NCI-H1092 treated with DMSO at 0.1 percent for 48 hours (cell line): ENCODE measurements at regions not wholly inside any gene's neighbourhood (a gene's known extent, or its start where the extent isn't known, plus 50 kb on each side); places are given as distances from the start of the nearest gene placed in this dataset.

Experiments
- DNase-seq: peaks from one replicate; lab custom pipeline; 2025; lab: John Stamatoyannopoulos, UW

GRCh38 chr20:58111310-58112016, 117.0 kb downstream of the ANKRD60 start:
- no peak for DNase-seq

GRCh38 chr20:58109918-58110635, 118.4 kb downstream of the ANKRD60 start:
- DNase-seq: no peak

DNA sequence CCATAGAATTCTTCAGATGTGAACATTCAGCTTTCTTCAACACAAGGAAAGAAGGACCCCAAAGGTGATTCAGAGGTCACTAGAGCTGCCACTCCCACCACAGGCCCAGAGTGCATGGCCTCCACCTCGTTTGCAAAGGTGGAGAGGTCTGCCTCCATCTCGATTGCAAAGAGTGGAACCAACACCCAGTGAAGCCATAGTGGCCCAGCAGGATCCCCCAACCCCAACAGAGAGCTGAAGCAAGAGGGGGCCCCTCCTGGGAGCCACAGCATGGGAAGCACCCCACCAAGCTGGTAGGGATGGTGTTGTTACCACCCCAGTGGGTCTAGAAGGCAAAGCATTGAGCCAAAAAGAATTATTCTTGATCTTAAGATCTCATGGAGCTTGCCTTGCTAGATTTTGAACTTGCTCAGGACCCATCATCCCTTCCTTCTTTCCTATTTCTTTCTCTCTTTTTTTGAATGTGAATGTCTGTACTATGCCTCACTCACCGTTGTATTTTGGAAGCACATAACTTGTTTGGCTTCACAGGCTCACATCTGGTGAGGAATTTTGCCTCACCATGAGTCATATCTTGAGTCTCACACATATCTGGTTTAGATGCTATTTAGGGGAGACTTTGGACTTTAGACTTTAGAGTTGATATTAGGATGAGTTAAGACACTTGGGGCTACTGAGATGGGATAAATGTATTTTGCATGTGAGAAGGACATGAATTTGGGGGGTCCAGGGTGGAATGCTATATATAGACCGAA, 119.2 kb downstream of the ANKRD60 start:
- DNase-seq: no peak

GRCh38 chr20:58107533-58107932, 120.9 kb downstream of the ANKRD60 start:
- DNase-seq: no peak

DNA sequence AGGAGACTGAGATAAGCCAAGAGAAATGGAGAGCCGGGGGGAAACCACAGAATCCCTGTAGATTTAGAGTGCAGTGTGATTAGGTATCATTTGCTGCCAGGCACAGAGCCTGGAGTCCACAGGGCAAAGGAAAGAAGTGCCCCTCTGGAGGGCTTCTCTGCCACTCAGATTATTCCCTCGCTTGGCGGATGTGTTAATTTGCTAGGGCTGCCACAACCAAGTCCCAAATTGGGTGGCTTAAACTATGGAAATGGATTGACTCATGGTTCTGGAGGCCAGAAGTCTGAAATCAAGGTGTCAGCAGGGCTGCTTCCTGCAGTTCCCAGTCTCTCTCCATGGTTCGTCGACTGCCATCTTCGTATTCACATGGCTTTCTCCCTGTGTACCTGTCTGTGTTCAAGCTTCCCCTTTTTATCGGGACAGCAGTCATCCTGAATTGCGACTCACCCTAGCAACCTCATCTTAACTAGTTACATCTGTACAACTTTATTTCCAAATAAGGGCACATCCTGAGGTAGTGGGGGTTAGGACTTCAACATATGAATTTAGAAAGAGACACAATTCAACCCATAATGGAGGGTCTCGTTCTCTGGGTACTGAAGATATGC, 122.2 kb downstream of the ANKRD60 start:
- no peak for DNase-seq

DNA sequence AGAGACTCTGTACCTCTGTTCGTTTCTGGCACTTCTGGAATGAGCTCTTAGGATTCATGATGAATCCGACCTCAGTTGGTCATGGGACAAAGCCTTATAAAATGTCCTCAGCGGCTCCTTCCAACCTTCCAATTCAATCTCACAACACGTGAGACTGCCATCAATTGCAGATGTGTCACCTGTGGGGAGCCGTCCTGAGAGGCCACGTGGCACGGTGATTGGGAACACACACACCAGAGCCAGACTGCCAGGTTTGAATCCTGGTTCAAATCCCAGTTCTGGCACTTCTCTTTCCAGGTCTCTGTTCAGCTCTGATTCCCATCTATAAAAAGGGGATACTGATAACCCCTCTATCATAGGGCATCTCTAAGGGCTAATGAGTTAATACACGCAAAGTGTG, 124.5 kb downstream of the ANKRD60 start:
- no peak for DNase-seq

GRCh38 chr20:58103517-58103904, 124.9 kb downstream of the ANKRD60 start:
- no peak for DNase-seq

DNA sequence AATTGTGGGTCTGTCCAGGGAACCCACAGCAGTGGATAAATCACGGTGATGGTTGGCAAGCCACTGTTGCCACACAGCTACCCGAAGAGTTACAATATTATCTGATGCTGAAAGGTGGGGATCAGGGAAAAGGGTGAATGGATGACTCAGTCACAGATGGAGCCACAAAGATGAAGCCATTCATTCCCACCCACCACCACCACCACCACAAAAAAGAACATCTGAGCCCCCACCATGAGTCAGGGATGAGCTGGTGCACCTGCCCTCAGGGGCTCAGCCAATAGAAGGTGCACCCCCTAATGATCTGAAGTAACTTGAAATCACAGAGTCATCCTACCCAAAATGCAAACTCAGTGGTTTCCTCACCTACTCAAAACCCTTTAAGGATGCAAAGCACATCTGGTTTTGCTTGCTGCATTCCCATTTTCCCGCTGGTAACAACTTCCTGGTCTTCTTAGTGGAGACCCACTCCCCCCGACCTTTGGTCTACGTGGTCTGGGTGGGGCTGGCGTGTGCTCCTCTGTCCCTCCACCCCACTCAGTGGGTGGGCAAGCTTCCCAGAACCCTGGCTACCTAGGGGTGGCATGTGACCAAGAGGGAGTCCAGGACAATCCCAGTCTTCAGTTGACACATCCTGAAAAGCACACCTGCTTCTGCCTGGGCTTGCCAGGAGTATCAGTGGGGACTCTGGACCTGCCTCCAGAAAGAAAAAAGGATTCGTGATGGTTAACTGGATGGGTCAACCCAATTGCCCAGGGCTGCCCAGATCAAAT, 125.5 kb downstream of the ANKRD60 start:
- DNase-seq: no peak

- no peak for DNase-seq
These were observed 126.2 kb downstream of the ANKRD60 start for GRCh38 chr20:58102261-58102660.

DNA sequence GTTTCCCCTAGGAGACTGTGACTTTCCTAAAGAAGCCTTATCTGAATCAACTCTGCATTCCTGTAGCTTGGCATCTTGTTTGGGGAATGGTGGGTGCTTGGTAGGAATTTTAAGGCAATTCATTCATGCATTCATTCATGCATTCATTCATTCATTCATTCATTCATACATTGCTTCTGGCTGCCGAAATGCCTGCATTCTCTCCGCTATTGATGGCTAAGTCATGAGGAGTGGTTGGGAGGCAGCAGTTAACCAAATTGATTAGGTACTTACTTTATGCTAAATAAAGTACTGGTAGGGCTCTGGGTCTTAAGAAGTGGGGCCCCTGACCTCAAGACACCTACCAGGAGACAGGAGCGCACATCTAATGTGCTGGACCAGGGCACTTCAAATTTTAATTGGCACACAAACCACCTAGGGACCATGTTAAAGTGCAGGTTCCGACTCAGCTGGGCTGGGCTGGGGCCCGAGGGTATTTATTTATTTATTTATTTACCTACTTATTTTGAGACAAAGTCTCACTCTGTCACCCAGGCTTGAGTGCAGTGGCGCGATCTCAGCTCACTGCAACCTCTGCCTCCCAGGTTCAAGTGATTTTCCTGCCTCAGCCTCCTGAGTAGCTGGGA, 127.6 kb downstream of the ANKRD60 start:
- DNase-seq: no peak

DNA sequence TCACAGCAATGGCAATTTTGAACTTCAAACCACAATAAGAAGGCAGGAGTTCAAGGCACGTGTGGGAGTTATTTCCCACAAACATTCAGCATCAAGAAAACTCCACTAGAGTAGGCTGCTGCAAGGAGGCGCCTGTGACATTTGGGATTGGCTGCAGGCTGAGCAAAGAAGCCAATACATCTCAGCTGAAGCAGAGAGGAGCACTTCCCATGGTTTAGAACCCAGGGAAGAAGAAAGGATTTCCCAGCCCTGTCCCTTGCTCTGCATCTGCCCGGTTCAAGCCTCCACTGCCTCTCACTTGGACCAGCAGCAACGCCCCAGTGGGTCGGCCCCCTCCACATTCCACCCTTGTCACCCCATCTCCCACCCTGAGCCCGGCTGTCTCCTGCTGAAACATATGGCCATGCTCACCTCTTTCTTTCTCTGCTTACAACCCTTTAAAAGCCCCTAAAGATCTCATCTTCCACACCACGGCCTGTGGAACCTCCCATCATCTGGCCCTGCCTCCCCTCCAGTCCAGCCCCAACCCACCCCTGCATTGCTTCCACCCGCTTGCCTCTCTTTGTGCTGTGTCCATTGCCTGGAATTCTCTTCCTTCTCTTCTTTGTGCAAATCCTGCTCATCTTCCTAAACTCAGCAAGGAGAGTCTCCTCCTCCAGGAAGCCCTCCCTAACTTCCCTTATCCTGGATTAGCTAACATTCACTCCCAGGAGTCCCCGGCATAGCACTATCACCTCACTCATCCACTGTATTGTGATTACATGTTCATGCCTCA, 128.3 kb downstream of the ANKRD60 start:
- DNase-seq: no peak

- DNase-seq: no peak
These were observed 129.0 kb downstream of the ANKRD60 start for GRCh38 chr20:58099291-58099935.

DNA sequence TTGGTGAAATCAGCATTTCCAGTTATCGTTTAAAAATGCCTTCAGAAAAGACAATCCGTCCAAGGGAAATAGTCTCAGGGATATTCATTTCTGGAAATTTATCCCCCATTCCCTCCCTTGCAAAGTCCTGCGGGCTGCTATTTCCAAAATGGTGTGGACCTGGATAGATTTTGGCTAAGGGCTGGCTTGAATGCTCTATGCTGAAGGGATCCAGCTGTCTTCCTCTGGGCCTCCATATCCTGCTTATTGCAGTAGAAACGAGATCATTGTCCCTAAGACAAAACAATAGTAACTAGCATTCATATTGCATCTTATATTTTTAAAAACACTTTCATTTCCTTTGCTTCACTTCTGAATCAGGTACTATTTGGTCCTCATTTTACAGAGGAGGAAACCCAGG, 129.9 kb downstream of the ANKRD60 start:
- no peak for DNase-seq

DNA sequence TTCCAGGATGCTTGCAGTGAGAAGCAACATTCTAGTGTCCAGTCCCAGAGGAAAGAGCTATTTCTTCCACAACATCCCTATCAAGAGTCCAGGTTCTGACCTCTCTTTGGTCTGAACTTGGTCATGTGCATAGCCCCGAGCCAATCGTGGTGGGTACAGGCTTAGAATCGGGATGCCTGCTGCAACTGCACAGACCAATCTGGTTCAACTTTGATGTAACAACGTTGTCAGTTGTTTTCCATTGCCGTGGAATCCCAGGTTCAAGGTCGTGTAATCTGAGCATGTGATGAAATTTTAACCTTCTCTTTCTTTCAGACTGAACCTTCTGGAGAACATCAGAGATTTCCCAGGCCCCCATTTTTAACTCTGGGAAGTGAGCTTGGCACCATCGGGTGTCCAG, 130.5 kb downstream of the ANKRD60 start:
- no peak for DNase-seq

DNA sequence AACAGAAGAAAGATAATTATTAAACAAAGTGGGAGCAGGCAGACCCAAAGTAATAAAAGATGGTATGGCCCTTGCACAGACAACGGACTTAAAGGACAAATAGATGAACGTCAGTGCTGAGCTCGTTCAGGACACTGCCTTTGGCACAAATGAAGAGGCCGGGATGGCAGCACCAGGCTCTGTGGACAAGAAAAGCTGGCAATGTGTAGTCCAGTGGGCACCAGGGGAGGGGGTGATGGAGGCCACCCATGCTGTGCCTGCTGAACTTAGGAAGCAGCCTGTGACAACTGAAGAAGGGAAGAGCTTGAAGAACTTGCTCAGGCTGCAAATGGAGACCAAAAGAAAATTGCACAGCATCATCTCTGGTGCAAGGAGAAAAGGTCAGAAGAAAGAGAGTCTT, 131.0 kb downstream of the ANKRD60 start:
- no peak for DNase-seq

GRCh38 chr20:58096880-58097423, 131.5 kb downstream of the ANKRD60 start:
- DNase-seq: no peak

GRCh38 chr20:58094698-58095097, 133.8 kb downstream of the ANKRD60 start:
- no peak for DNase-seq

DNA sequence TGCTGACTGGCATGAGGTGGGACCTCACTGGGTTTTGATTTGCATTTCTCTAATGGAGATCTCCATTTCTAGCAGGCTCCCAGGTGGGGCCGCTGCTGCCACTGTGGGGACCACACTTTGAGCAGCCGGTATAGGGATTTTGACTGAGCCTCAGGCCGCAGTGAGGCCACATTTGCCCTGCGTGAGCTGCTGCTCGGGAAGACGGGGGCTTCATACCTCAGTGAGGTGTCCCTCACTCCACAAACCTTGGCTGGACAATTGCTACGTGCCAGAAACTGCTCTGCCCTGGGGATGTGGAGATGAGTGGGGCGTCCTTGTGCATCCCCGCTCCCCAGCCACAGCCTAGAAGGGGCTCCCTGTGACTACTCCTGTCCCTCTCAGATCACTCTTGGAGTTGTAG, 134.3 kb downstream of the ANKRD60 start:
- no peak for DNase-seq

DNA sequence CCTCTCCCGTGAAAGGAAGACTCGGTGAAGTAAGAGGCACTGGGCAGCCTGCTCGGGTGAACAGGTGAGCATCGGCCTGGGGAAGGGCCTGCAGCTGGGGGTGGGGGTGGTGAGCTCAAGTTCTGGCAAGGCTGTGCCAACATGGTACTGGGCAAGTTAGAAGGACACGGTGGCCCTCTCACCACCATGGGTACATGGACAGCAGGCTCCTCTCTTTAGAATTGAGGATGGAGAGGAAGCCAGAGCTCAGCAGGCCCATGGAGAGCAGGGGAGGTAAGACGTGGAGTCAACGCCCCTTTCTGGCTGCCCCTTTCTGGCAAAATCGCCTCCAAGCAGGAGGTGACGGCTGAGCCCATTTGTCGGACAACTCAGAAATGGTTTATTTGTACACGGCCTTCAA, 135.6 kb downstream of the ANKRD60 start:
- DNase-seq: no peak

- no peak for DNase-seq
These were observed 136.1 kb downstream of the ANKRD60 start for GRCh38 chr20:58092353-58092752.
